ENCODE measurements at regions not wholly inside any gene's neighbourhood (a gene's known extent, or its start where the extent isn't known, plus 50 kb on each side); places are given as distances from the start of the nearest gene placed in this dataset.

DNA sequence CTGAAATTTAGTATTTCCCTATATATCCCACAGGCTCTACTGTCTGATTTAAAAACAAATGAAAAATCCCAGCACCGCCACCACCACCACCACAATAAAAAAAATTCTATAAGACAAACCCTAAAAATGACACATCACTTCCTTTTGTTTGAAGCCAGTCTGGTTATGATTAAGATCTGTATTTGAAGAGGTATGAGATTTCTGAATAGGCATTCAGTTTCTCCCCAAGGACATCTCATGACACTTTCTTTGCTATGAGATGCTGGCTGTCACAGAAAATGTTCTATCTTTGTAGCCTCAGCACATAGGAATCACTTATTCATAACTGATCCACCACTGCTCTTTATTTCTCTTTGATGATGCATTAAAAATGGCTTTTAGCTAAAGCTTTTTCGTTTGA lies 1071.0 kb downstream of the SLC6A15 start:
- Mint-ChIP-seq H3K4me3 (no peak overlapping the region), H3K9me3 (no peaks in the 10 kb centered on the region), H3K27ac (no peak overlapping the region), H3K4me1 (no peaks in the 10 kb centered on the region), H3K27me3 (ENCODE audit: insufficient read depth, low read depth) (no peaks in the 10 kb centered on the region), H3K36me3 (no peaks in the 10 kb centered on the region)
- Histone ChIP-seq H3K36me3 (no peaks in the 10 kb centered on the region), H3K27me3 (no peaks in the 10 kb centered on the region), H3K4me2 (no peak overlapping the region), H2AFZ (replicated peaks) (no peak overlapping the region), H3K4me1 (no peaks in the 10 kb centered on the region), H3K9ac (no peak overlapping the region), H3K27ac (no peak overlapping the region), H4K20me1 (ENCODE audit: low read depth) (no peaks in the 10 kb centered on the region), H3K9me3 (ENCODE audit: low read depth) (no peaks in the 10 kb centered on the region), H3K4me3 (no peak overlapping the region), H3F3A (ENCODE audit: low read depth) (no peaks in the 10 kb centered on the region), H3K79me2 (ENCODE audit: low read depth) (no peaks in the 10 kb centered on the region)
- TF ChIP-seq, protein P1, sequence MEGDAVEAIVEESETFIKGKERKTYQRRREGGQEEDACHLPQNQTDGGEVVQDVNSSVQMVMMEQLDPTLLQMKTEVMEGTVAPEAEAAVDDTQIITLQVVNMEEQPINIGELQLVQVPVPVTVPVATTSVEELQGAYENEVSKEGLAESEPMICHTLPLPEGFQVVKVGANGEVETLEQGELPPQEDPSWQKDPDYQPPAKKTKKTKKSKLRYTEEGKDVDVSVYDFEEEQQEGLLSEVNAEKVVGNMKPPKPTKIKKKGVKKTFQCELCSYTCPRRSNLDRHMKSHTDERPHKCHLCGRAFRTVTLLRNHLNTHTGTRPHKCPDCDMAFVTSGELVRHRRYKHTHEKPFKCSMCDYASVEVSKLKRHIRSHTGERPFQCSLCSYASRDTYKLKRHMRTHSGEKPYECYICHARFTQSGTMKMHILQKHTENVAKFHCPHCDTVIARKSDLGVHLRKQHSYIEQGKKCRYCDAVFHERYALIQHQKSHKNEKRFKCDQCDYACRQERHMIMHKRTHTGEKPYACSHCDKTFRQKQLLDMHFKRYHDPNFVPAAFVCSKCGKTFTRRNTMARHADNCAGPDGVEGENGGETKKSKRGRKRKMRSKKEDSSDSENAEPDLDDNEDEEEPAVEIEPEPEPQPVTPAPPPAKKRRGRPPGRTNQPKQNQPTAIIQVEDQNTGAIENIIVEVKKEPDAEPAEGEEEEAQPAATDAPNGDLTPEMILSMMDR (IDR thresholded peaks at IDR 0.05) = no peak
- no peak for TF ChIP-seq EZH2phosphoT487 (IDR thresholded peaks at IDR 0.05)
- no peak for TF ChIP-seq EZH2 (IDR thresholded peaks at IDR 0.05)
- DNase-seq (ENCODE audit: low spot score) = no peak

DNA sequence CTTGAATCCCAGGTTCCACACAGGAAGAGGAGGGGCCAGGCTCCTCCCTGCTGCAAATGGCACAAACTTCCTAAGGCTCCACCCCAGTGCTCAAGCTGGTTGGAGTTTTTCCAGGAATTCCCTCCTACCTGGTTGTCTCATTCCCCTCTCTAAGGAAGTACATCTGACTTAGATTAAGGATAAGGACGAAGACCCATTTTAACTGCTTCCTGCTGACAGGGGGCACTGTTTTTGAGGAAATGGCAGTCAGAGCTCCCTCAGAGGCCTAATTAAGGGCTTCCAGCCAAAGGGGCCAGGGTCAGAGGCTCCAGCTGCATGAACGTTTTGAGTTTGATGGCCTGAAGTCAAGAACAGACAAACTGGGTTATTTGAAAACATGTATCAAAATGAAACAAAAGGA lies 1084.7 kb downstream of the SLC6A15 start:
- DNase-seq (ENCODE audit: low spot score) = peak; percentile 54
- H3K27me3 Mint-ChIP-seq (ENCODE audit: insufficient read depth, low read depth) = no peaks in the 10 kb centered on the region
- Histone ChIP-seq H3F3A (ENCODE audit: low read depth) (no peaks in the 10 kb centered on the region), H4K20me1 (ENCODE audit: low read depth) (no peaks in the 10 kb centered on the region), H3K4me3 (no peak overlapping the region), H3K4me1 (no peaks in the 10 kb centered on the region), H3K79me2 (ENCODE audit: low read depth) (no peaks in the 10 kb centered on the region), H3K27ac (no peak overlapping the region), H3K36me3 (no peaks in the 10 kb centered on the region), H3K4me2 (no peak overlapping the region), H2AFZ (replicated peaks) (peak overlapping the region; percentile 74), H3K9me3 (ENCODE audit: low read depth) (no peaks in the 10 kb centered on the region), H3K9ac (no peak overlapping the region), H3K27me3 (no peaks in the 10 kb centered on the region)
- TF ChIP-seq EZH2 (IDR thresholded peaks at IDR 0.05) = no peak
- TF ChIP-seq, protein P1 (IDR thresholded peaks at IDR 0.05) = peak; percentile 56
- H3K4me3 Mint-ChIP-seq = no peak overlapping the region
- H3K36me3 Mint-ChIP-seq = no peaks in the 10 kb centered on the region
- H3K4me1 Mint-ChIP-seq = no peaks in the 10 kb centered on the region
- no peak overlapping the region for H3K27ac Mint-ChIP-seq
- H3K9me3 Mint-ChIP-seq = peaks cover 3% of the 10 kb centered on the region

DNA sequence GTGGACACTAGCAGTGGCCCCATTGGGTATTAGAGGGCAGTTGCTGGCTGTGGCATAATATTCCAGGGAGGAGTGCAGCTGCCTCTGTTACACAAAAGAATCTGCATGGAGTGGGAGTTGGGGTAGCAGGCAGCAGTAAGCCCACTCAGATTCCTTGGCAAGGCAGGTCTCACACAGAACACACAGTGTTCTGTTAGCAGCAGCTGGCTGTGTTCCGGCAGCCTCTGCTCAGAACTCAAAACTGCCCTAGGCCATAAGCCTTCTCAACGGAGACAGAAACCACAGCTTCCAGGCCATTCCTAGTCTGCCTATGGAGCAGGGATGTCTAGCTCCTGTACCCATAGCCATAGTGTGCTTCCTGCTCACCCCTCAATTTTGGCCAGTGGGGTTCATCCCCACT lies 1085.4 kb downstream of the SLC6A15 start:
- H2AFZ ChIP-seq (replicated peaks) = peak overlapping the region; percentile 74
- no peak for DNase-seq (ENCODE audit: low spot score)
- no peaks in the 10 kb centered on the region for H3K79me2 ChIP-seq (ENCODE audit: low read depth)
- no peak overlapping the region for H3K27ac ChIP-seq
- H3K36me3 ChIP-seq = no peaks in the 10 kb centered on the region
- H3K4me1 Mint-ChIP-seq = no peaks in the 10 kb centered on the region
- H3K36me3 Mint-ChIP-seq = no peaks in the 10 kb centered on the region
- H3K27ac Mint-ChIP-seq = no peak overlapping the region
- H3K27me3 Mint-ChIP-seq (ENCODE audit: insufficient read depth, low read depth) = no peaks in the 10 kb centered on the region
- H3F3A ChIP-seq (ENCODE audit: low read depth) = no peaks in the 10 kb centered on the region
- no peak overlapping the region for H3K4me3 ChIP-seq
- no peaks in the 10 kb centered on the region for H3K9me3 ChIP-seq (ENCODE audit: low read depth)
- no peaks in the 10 kb centered on the region for H3K27me3 ChIP-seq
- peaks cover 3% of the 10 kb centered on the region for H3K9me3 Mint-ChIP-seq
- no peak overlapping the region for H3K4me3 Mint-ChIP-seq
- no peak overlapping the region for H3K4me2 ChIP-seq
- H4K20me1 ChIP-seq (ENCODE audit: low read depth) = no peaks in the 10 kb centered on the region
- no peaks in the 10 kb centered on the region for H3K4me1 ChIP-seq
- TF ChIP-seq, protein P1 (IDR thresholded peaks at IDR 0.05) = no peak
- TF ChIP-seq EZH2 (IDR thresholded peaks at IDR 0.05) (no peak), EZH2phosphoT487 (IDR thresholded peaks at IDR 0.05) (no peak)
- no peak overlapping the region for H3K9ac ChIP-seq

DNA sequence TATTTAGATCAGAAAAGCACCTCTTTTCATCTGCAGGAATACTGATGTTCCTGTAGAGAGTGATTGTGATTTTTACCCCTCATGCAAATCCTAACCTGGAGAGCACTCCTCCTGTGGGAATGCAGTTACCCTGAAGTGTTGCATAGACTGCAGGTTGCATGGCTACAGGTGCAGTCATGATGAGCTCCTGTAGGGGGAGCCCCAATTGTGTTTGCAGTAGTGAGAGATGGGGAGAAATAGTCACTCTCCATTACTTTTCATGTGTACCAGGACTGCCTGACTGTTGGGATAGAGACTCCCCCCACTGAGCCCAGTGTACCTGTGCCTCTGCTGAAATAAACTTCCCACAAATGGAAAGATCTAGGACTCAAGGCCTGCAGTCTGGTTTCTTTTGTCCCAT lies 1086.5 kb downstream of the SLC6A15 start:
- Histone ChIP-seq H2AFZ (replicated peaks) (no peak overlapping the region), H3K27me3 (no peaks in the 10 kb centered on the region), H3F3A (ENCODE audit: low read depth) (no peaks in the 10 kb centered on the region), H3K9me3 (ENCODE audit: low read depth) (no peaks in the 10 kb centered on the region), H3K79me2 (ENCODE audit: low read depth) (no peaks in the 10 kb centered on the region), H3K4me2 (no peak overlapping the region), H3K4me3 (no peak overlapping the region), H4K20me1 (ENCODE audit: low read depth) (no peaks in the 10 kb centered on the region), H3K4me1 (no peaks in the 10 kb centered on the region), H3K9ac (no peak overlapping the region), H3K36me3 (no peaks in the 10 kb centered on the region), H3K27ac (no peak overlapping the region)
- Mint-ChIP-seq H3K27ac (no peak overlapping the region), H3K4me1 (no peaks in the 10 kb centered on the region), H3K4me3 (no peak overlapping the region), H3K9me3 (peaks cover 3% of the 10 kb centered on the region), H3K27me3 (ENCODE audit: insufficient read depth, low read depth) (no peaks in the 10 kb centered on the region), H3K36me3 (no peaks in the 10 kb centered on the region)
- TF ChIP-seq, protein P1 (IDR thresholded peaks at IDR 0.05) = peak; percentile 71
- no peak for TF ChIP-seq EZH2 (IDR thresholded peaks at IDR 0.05)
- DNase-seq (ENCODE audit: low spot score) = peak; percentile 55

Measured in neural progenitor cell (in vitro differentiated cells).